CD4-positive, alpha-beta T cell (primary cell): ENCODE measurements at regions not wholly inside any gene's neighbourhood (a gene's known extent, or its start where the extent isn't known, plus 50 kb on each side); places are given as distances from the start of the nearest gene placed in this dataset.

ENCODE experiments used
- ATAC-seq: fragments of 200-7000 bp; cut with Tn5 transposase; one replicate; pipeline ENCODE4 v1.10.0; 2022; ENCODE audit warnings: mild to moderate bottlenecking; ENCODE audit not compliant: poor library complexity
- CTCF ChIA-PET: fragments of 350-600 bp; sonication (Branson Sonifier 250); formaldehyde crosslinking; loops from one replicate; lab custom pipeline; 2021; ENCODE audit warnings: antibody characterized with exemption, inconsistent platforms; lab: Charles Lee
- POLR2A ChIA-PET: fragments of 350-600 bp; sonication (Branson Sonifier 250); formaldehyde crosslinking; loops from one replicate; lab custom pipeline; 2021; ENCODE audit warnings: antibody characterized with exemption, inconsistent platforms; lab: Charles Lee
- DNase-seq, 14 experiments: peaks; one replicate each; pipeline ENCODE4 v3.0.0-alpha.2; 2013 to 2020; ENCODE audit warnings: mixed read lengths in 2 of 14
- H3K27ac ChIP-seq, 2 donors: one replicate each; pipeline versions ENCODE4 v1.5.1 to v1.7.0; 2013; ENCODE audit warnings: low read length in 2 of 2, low read depth in 1 of 2, mild to moderate bottlenecking in 1 of 2
- H3K27me3 ChIP-seq, 2 experiments: 1 replicate in 1 of 2; 2 replicates in 1 of 2; pipeline versions ENCODE4 v1.6.1 to v1.7.0; 2013; ENCODE audit warnings: low read length in 2 of 2, control low read depth in 1 of 2, mild to moderate bottlenecking in 1 of 2, moderate library complexity in 1 of 2; ENCODE audit not compliant: insufficient read depth in 2 of 2, control insufficient read depth in 1 of 2
- H3K36me3 ChIP-seq: one replicate; pipeline ENCODE4 v1.6.1; 2013; ENCODE audit warnings: low read length, control low read depth; ENCODE audit not compliant: insufficient read depth
- H3K4me1 ChIP-seq: one replicate; pipeline ENCODE4 v1.6.1; 2013; ENCODE audit warnings: low read length, control low read depth; ENCODE audit not compliant: insufficient read depth
- H3K4me3 ChIP-seq: one replicate; pipeline ENCODE4 v1.5.1; 2013; ENCODE audit warnings: mild to moderate bottlenecking, low read length, moderate library complexity
- H3K9me3 ChIP-seq, 2 experiments: 1 replicate in 1 of 2; 2 replicates in 1 of 2; pipeline versions ENCODE4 v1.6.1 to v1.7.0; 2013; ENCODE audit warnings: low read length in 2 of 2, mild to moderate bottlenecking in 2 of 2, control low read depth in 1 of 2, moderate library complexity in 1 of 2; ENCODE audit not compliant: control insufficient read depth in 1 of 2, insufficient read depth in 1 of 2
- H3K27ac Mint-ChIP-seq: one replicate; pipeline ENCODE4 v1.8.0; 2020; ENCODE audit warnings: mixed read lengths
- H3K27me3 Mint-ChIP-seq: one replicate; pipeline ENCODE4 v1.8.0; 2021; ENCODE audit warnings: mixed read lengths
- H3K36me3 Mint-ChIP-seq: one replicate; pipeline ENCODE4 v1.8.0; 2021; ENCODE audit warnings: low read depth, mixed read lengths
- H3K4me1 Mint-ChIP-seq: one replicate; pipeline ENCODE4 v1.8.0; 2021; ENCODE audit warnings: low read depth, mixed read lengths
- H3K4me3 Mint-ChIP-seq: one replicate; pipeline ENCODE4 v1.8.0; 2020; ENCODE audit warnings: mild to moderate bottlenecking, mixed read lengths
- H3K9me3 Mint-ChIP-seq: one replicate; pipeline ENCODE4 v1.8.0; 2020; ENCODE audit warnings: mixed read lengths
- intact Hi-C, 2 experiments: fragments of 100-400 bp; cut with DNase I in 1 of 2; cut with micrococcal nuclease in 1 of 2; formaldehyde crosslinking; loops; one replicate each; pipeline versions ENCODE4 v1.15.1 to v1.9.0; 2023 to 2025; cut with DNase I, micrococcal nuclease
- TF ChIP-seq, protein P1 (sequence below): fragments of 200-600 bp; IDR thresholded peaks from one replicate; pipeline ENCODE4 v1.8.0; 2022; ENCODE audit warnings: antibody characterized with exemption, mild to moderate bottlenecking

DNA sequence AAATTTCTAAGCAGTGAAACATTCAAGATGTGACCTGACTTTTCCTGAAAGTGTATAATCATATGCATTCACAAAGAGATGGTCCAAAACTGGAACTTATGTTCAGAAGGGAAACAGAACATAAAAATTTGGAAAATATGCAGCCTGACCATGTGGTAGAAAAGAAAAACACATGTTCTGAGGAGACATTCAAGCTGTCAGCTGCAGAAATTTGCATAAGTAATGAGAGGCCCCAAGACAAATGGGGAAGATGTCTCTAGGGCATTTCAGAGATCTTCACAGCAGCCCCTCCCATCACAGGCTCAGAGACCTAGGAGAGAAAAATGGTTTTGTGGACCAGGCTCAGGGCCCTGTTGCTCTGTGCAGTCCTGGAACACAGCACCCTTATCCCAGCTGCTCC, 123.8 kb downstream of the RPIA start:
- H3K4me3 Mint-ChIP-seq, result no peak overlapping the region
- Histone ChIP-seq H3K27ac (no peak overlapping the region), H3K4me3 (no peak overlapping the region), H3K36me3 (no peaks in the 10 kb centered on the region), H3K27me3 (no peaks in the 10 kb centered on the region), H3K4me1 (no peaks in the 10 kb centered on the region), H3K9me3 (peaks cover 9 to 28% of the 10 kb centered on the region in 2 experiments)
- ChIA-PET POLR2A (no interaction called here), CTCF (no interaction called here)
- DNase-seq, result no peak
- ATAC-seq, result no peak
- no peaks in the 10 kb centered on the region for H3K4me1 Mint-ChIP-seq
- H3K9me3 Mint-ChIP-seq, result peaks cover 13% of the 10 kb centered on the region
- H3K27me3 Mint-ChIP-seq, result peaks cover 4% of the 10 kb centered on the region
- TF ChIP-seq, protein P1, sequence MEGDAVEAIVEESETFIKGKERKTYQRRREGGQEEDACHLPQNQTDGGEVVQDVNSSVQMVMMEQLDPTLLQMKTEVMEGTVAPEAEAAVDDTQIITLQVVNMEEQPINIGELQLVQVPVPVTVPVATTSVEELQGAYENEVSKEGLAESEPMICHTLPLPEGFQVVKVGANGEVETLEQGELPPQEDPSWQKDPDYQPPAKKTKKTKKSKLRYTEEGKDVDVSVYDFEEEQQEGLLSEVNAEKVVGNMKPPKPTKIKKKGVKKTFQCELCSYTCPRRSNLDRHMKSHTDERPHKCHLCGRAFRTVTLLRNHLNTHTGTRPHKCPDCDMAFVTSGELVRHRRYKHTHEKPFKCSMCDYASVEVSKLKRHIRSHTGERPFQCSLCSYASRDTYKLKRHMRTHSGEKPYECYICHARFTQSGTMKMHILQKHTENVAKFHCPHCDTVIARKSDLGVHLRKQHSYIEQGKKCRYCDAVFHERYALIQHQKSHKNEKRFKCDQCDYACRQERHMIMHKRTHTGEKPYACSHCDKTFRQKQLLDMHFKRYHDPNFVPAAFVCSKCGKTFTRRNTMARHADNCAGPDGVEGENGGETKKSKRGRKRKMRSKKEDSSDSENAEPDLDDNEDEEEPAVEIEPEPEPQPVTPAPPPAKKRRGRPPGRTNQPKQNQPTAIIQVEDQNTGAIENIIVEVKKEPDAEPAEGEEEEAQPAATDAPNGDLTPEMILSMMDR, result no peak
- no peaks in the 10 kb centered on the region for H3K36me3 Mint-ChIP-seq
- H3K27ac Mint-ChIP-seq, result no peak overlapping the region
- intact Hi-C loops, result no loop called here

DNA sequence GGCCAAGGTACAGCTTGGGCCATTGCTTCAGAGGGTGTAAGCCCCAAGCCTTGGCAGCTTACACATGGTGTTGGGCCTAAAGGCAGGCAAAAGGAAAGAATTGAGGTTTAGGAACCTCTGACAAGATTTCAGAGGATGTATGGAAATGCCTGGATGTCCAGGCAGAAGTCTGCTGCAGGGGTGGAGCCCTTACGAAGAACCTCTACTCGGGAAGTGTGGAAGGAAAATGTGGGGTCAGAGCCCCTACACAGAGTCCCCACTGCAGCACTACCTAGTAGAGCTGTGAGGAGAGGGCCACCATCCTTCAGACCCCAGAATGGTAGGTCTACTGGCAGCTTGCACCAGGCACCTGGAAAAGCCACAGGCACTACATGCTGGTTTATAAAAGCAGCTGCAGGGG, 124.2 kb downstream of the RPIA start:
- Mint-ChIP-seq H3K27ac (no peak overlapping the region), H3K4me1 (no peaks in the 10 kb centered on the region), H3K36me3 (no peaks in the 10 kb centered on the region), H3K9me3 (peaks cover 13% of the 10 kb centered on the region), H3K4me3 (no peak overlapping the region), H3K27me3 (peaks cover 4% of the 10 kb centered on the region)
- ChIA-PET CTCF (no interaction called here), POLR2A (no interaction called here)
- Histone ChIP-seq H3K9me3 (peaks cover 9 to 28% of the 10 kb centered on the region in 2 experiments), H3K27ac (no peak overlapping the region), H3K36me3 (no peaks in the 10 kb centered on the region), H3K4me1 (no peaks in the 10 kb centered on the region), H3K4me3 (no peak overlapping the region), H3K27me3 (no peaks in the 10 kb centered on the region)
- no peak for DNase-seq
- TF ChIP-seq, protein P1, result no peak
- ATAC-seq, result no peak
- intact Hi-C loops, result no loop called here

DNA sequence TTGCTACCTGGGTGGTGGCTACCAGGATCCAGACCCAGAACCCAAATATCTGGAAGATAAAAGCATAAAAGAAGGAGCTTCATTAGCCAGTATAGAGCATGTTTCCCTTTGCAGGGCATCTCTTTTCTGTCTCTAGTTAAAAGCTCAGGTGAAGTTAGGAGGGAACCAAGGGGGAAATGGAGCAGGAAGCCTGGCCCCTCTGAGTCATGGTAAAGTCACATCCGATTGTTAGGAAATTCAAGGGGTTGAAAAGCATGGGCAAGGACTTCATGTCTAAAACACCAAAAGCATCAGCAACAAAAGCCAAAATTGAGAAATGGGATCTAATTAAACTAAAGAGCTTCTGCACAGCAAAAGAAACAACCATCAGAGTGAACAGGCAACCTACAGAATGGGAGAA, 126.9 kb downstream of the RPIA start:
- DNase-seq (no peak), ATAC-seq (no peak)
- intact Hi-C loops, result no loop called here
- no peaks in the 10 kb centered on the region for H3K36me3 ChIP-seq
- POLR2A ChIA-PET, result no interaction called here
- H3K27me3 ChIP-seq, result peaks cover 0 to 3% of the 10 kb centered on the region in 2 experiments
- no peak overlapping the region for H3K27ac Mint-ChIP-seq
- H3K27me3 Mint-ChIP-seq, result peaks cover 4% of the 10 kb centered on the region
- CTCF ChIA-PET, result no interaction called here
- H3K4me1 ChIP-seq, result no peaks in the 10 kb centered on the region
- H3K9me3 ChIP-seq, result peaks cover 9 to 12% of the 10 kb centered on the region in 2 experiments
- H3K4me1 Mint-ChIP-seq, result no peaks in the 10 kb centered on the region
- H3K9me3 Mint-ChIP-seq, result peaks cover 13% of the 10 kb centered on the region
- no peak overlapping the region for H3K27ac ChIP-seq
- TF ChIP-seq, protein P1, result no peak
- no peaks in the 10 kb centered on the region for H3K36me3 Mint-ChIP-seq
- H3K4me3 Mint-ChIP-seq, result no peak overlapping the region
- no peak overlapping the region for H3K4me3 ChIP-seq
